HEK293T (cell line): ENCODE measurements at regions not wholly inside any gene's neighbourhood (a gene's known extent, or its start where the extent isn't known, plus 50 kb on each side); places are given as distances from the start of the nearest gene placed in this dataset.
"Not testable (repeated sequence)": the region's sequence is repeated elsewhere in the genome, so short reads cannot be mapped to it uniquely, and the experiment has no call there.

Experiments used
- CTCF ChIA-PET: fragments of 350-600 bp; formaldehyde crosslinking; extraction: SDS; loops from one replicate; lab custom pipeline; 2021; ENCODE audit warnings: antibody characterized with exemption, inconsistent platforms; lab: Yijun Ruan, JAX
- POLR2A ChIA-PET: fragments of 350-600 bp; formaldehyde crosslinking; extraction: SDS; loops from one replicate; lab custom pipeline; 2020; ENCODE audit warnings: antibody characterized with exemption, inconsistent platforms; lab: Yijun Ruan, JAX
- DNase-seq: peaks from one replicate; pipeline ENCODE4 v3.0.0; 2012; ENCODE audit warnings: mixed read lengths; ENCODE audit errors: extremely low spot score
- ARNT ChIP-seq: fragments of 450-650 bp; IDR thresholded peaks from 2 replicates; pipeline ENCODE4 v1.6.1; 2017; ENCODE audit warnings: mild to moderate bottlenecking
- BHLHE40 ChIP-seq: fragments of 450-650 bp; IDR thresholded peaks from 2 replicates; pipeline ENCODE4 v1.6.1; 2016; ENCODE audit warnings: mild to moderate bottlenecking, moderate library complexity, borderline replicate concordance
- CTBP1 ChIP-seq: fragments of 450-650 bp; IDR thresholded peaks from 2 replicates; pipeline ENCODE4 v1.6.1; 2016; ENCODE audit warnings: borderline replicate concordance
- ELF4 ChIP-seq: fragments of 450-650 bp; IDR thresholded peaks from 2 replicates; pipeline ENCODE4 v1.6.1; 2017; ENCODE audit warnings: antibody characterized with exemption
- FOXA1 ChIP-seq: fragments of 450-650 bp; IDR thresholded peaks from 2 replicates; pipeline ENCODE4 v1.6.1; 2016; ENCODE audit warnings: mild to moderate bottlenecking
- FOXK2 ChIP-seq: fragments of 450-650 bp; IDR thresholded peaks from 2 replicates; pipeline ENCODE4 v1.6.1; 2016; ENCODE audit warnings: mild to moderate bottlenecking
- FOXM1 ChIP-seq: fragments of 450-650 bp; IDR thresholded peaks from 2 replicates; pipeline ENCODE4 v1.6.1; 2017; ENCODE audit warnings: mild to moderate bottlenecking, borderline replicate concordance
- HDGF ChIP-seq: fragments of 450-650 bp; IDR thresholded peaks from 2 replicates; pipeline ENCODE4 v1.6.1; 2017; ENCODE audit warnings: antibody characterized with exemption, borderline replicate concordance
- L3MBTL2 ChIP-seq: fragments of 450-650 bp; conservative IDR thresholded peaks from 2 replicates; pipeline ENCODE4 v1.6.1; 2016; ENCODE audit warnings: mild to moderate bottlenecking
- LEF1 ChIP-seq: fragments of 450-650 bp; IDR thresholded peaks from 2 replicates; pipeline ENCODE4 v1.6.1; 2017; ENCODE audit warnings: mild to moderate bottlenecking, borderline replicate concordance
- NFRKB ChIP-seq: fragments of 450-650 bp; IDR thresholded peaks from 2 replicates; pipeline ENCODE4 v1.6.1; 2016; ENCODE audit warnings: mild to moderate bottlenecking, moderate library complexity
- PKNOX1 ChIP-seq: fragments of 450-650 bp; IDR thresholded peaks from 2 replicates; pipeline ENCODE4 v1.6.1; 2016
- SP1 ChIP-seq: fragments of 450-650 bp; IDR thresholded peaks from 2 replicates; pipeline ENCODE4 v1.6.1; 2017
- SUZ12 ChIP-seq: fragments of 450-650 bp; IDR thresholded peaks from 2 replicates; pipeline ENCODE4 v1.6.1; 2016; ENCODE audit warnings: mild to moderate bottlenecking
- TARDBP ChIP-seq: fragments of 450-650 bp; IDR thresholded peaks from 2 replicates; pipeline ENCODE4 v1.6.1; 2016
- ZNF384 ChIP-seq: fragments of 450-650 bp; IDR thresholded peaks from 2 replicates; pipeline ENCODE4 v1.6.1; 2016

DNA sequence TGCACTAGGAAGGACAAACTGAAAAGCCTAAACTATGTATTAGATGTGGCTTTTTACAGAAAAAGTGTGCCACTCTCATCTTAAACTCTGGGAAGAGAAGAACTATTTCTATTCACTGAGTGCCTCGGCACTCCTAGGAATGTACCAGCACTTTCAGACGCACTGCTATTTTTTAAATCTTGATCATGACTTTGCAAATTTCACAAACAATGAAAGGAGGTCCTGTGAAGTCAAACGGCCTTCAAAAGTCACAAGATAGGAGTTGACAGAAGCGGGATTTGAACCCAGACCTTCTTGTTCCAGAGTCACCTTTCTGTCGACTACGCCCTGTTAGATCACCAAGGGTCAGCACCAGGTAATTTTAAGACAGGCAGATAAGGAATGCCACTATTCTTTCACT is 365.4 kb downstream of the VRK1 start:
- TF ChIP-seq CTBP1: no peak
- no peak for TF ChIP-seq LEF1
- TF ChIP-seq ELF4: no peak
- TF ChIP-seq TARDBP: no peak
- no peak for TF ChIP-seq ZNF384
- TF ChIP-seq HDGF: no peak
- no peak for TF ChIP-seq SUZ12
- no peak for TF ChIP-seq FOXM1
- TF ChIP-seq FOXA1: no peak
- TF ChIP-seq FOXK2: no peak
- no peak for TF ChIP-seq NFRKB
- TF ChIP-seq SP1: no peak
- CTCF ChIA-PET: no interaction called here
- POLR2A ChIA-PET: no interaction called here
- no peak for DNase-seq

DNA sequence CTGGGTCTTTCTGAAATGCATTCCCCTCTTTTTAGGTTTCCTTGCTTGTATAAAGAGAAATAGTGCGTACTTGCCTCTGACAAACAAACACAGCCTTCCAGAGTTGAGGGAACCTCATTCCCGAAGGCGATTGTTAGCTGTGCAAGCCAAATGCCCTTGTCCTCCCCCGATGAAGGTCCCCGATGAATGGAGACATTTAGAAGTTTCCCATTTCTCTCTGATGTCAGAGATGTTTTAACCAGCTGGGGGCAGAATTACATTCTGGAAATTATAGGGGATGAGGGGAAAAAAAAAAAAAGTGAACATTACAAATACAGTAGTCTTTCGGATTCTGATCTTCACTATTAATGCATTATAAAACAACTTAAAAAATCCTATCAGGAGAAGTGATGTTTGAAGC is 366.8 kb downstream of the VRK1 start:
- POLR2A ChIA-PET: no interaction called here
- TF ChIP-seq BHLHE40 (no peak), HDGF (no peak)
- CTCF ChIA-PET: no interaction called here

GRCh38 chr14:97166497-97166896 is 369.3 kb downstream of the VRK1 start:
- CTCF ChIA-PET: no interaction called here
- POLR2A ChIA-PET: no interaction called here

More for the DNA sequence above, 366.8 kb downstream of the VRK1 start:
- no peak for DNase-seq

GRCh38 chr14:97167577-97167976 is 370.4 kb downstream of the VRK1 start:
- POLR2A ChIA-PET, CTCF ChIA-PET, DNase-seq: not testable (repeated sequence)

More at GRCh38 chr14:97166497-97166896, 369.3 kb downstream of the VRK1 start:
- TF ChIP-seq FOXK2: no peak
- TF ChIP-seq SP1: no peak
- TF ChIP-seq ZNF384: no peak
- no peak for TF ChIP-seq HDGF
- DNase-seq: no peak

DNA sequence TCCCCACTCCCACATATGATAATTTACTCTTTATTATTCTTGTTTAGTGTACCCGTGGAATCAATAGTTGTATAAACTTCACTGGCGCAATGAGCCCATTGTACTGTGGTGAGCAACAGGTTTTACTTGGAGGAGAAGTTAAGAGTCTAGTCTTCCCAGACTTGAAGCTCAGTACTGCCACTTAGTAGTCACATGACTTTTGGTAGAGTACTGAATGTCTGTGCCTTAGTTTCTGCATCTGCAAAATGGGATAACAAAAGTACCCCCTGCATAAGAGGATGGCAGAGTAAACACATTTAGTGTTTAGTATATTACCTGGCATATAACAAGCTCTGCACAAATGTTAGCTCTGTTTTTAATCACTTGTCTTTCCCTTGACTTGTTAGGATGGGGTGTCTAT is 375.5 kb downstream of the VRK1 start:
- no peak for TF ChIP-seq ZNF384
- no peak for TF ChIP-seq BHLHE40
- TF ChIP-seq HDGF: no peak
- no peak for TF ChIP-seq CTBP1
- CTCF ChIA-PET: no interaction called here
- POLR2A ChIA-PET: no interaction called here
- no peak for DNase-seq

DNA sequence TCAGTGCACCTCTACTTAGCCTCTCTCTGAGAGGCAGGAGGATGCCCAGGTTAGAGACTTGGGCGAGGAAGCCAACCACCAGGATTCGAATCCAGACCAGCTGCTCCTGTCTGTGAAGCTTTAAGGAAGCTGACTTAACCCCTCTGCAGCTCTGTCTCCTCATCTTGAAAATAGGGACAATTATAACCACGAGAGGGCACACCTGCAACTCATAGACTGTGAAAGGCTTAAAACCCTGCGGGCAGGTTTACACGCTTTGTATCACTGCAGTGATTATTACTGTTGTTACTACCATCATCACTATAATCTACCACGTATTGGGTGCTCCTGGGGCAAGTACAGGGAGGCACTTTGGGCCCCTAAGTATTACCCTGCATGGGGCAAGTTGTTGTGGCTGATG is 379.8 kb downstream of the VRK1 start:
- no peak for TF ChIP-seq SP1
- TF ChIP-seq ZNF384: no peak
- TF ChIP-seq CTBP1: no peak
- TF ChIP-seq ELF4: no peak
- no peak for TF ChIP-seq HDGF
- TF ChIP-seq TARDBP: no peak
- no peak for TF ChIP-seq LEF1
- no peak for TF ChIP-seq PKNOX1
- no peak for TF ChIP-seq FOXM1
- no peak for TF ChIP-seq ARNT
- TF ChIP-seq NFRKB: no peak
- TF ChIP-seq BHLHE40: no peak
- no peak for TF ChIP-seq FOXK2
- no peak for TF ChIP-seq L3MBTL2
- TF ChIP-seq FOXA1: no peak
- no peak for TF ChIP-seq SUZ12
- CTCF ChIA-PET: interaction anchor here (1.3 kb wide), 1 partner anchor 12 kb away, joined by 3 read pairs; no protein-coding TSS in a partner anchor
- DNase-seq: peak; percentile 34
- POLR2A ChIA-PET: no interaction called here

GRCh38 chr14:97177635-97178034 is 380.5 kb downstream of the VRK1 start:
- no peak for DNase-seq
- no peak for TF ChIP-seq LEF1
- TF ChIP-seq SUZ12: no peak
- no peak for TF ChIP-seq PKNOX1
- TF ChIP-seq NFRKB: no peak
- TF ChIP-seq TARDBP: no peak
- ChIA-PET CTCF (interaction anchor here (1.3 kb wide), 1 partner anchor 13 kb away, joined by 3 read pairs; no protein-coding TSS in a partner anchor), POLR2A (no interaction called here)

GRCh38 chr14:97178781-97179180 is 381.6 kb downstream of the VRK1 start:
- POLR2A ChIA-PET: no interaction called here
- CTCF ChIA-PET: no interaction called here
- TF ChIP-seq ELF4 (no peak), ARNT (no peak), SP1 (no peak), L3MBTL2 (no peak), BHLHE40 (no peak), FOXA1 (no peak), CTBP1 (no peak), FOXK2 (no peak), SUZ12 (no peak), ZNF384 (no peak), NFRKB (no peak), LEF1 (no peak), PKNOX1 (no peak), TARDBP (no peak), FOXM1 (no peak)
- DNase-seq: no peak
